ENCODE measurements at regions not wholly inside any gene's neighbourhood (a gene's known extent, or its start where the extent isn't known, plus 50 kb on each side); places are given as distances from the start of the nearest gene placed in this dataset.

GRCh38 chrX:46366381-46367207 is 178.6 kb downstream of the ZNF674 start:
- Histone ChIP-seq H3K36me3 (ENCODE audit: control insufficient read depth, insufficient read depth, low read length) (no peaks in the 10 kb centered on the region), H3K27me3 (ENCODE audit: control insufficient read depth, insufficient read depth, low read length) (no peaks in the 10 kb centered on the region), H3K4me3 (ENCODE audit: low read depth, low read length) (no peak overlapping the region)
- TF ChIP-seq, protein P1, sequence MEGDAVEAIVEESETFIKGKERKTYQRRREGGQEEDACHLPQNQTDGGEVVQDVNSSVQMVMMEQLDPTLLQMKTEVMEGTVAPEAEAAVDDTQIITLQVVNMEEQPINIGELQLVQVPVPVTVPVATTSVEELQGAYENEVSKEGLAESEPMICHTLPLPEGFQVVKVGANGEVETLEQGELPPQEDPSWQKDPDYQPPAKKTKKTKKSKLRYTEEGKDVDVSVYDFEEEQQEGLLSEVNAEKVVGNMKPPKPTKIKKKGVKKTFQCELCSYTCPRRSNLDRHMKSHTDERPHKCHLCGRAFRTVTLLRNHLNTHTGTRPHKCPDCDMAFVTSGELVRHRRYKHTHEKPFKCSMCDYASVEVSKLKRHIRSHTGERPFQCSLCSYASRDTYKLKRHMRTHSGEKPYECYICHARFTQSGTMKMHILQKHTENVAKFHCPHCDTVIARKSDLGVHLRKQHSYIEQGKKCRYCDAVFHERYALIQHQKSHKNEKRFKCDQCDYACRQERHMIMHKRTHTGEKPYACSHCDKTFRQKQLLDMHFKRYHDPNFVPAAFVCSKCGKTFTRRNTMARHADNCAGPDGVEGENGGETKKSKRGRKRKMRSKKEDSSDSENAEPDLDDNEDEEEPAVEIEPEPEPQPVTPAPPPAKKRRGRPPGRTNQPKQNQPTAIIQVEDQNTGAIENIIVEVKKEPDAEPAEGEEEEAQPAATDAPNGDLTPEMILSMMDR (IDR thresholded peaks at IDR 0.05; ENCODE audit: insufficient read depth, low read length, poor library complexity, severe bottlenecking) = no peak
- no peak for DNase-seq (ENCODE audit: low read depth)

DNA sequence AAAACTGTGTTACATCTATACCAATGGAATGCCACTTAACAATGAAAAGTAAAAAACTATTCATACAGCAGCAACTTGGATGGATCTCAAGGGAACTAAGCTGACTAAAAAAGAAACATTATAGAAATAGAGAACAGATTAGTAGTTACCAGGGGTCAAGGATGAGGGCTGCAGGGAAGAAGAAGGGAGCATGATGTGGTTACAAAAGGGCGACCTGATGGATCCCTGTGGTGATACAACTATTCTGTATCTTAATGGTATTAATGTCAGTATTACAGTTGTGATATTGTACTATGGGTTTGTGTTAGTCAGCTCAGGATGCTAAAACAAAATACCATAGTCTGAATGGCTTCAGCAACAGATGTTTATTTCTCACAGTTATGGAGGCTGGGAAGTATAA is 190.7 kb downstream of the ZNF674 start:
- no peak overlapping the region for H3K4me3 ChIP-seq (ENCODE audit: low read depth, low read length)
- no peaks in the 10 kb centered on the region for H3K27me3 ChIP-seq (ENCODE audit: control insufficient read depth, insufficient read depth, low read length)
- TF ChIP-seq, protein P1 (IDR thresholded peaks at IDR 0.05; ENCODE audit: insufficient read depth, low read length, poor library complexity, severe bottlenecking) = no peak
- H3K36me3 ChIP-seq (ENCODE audit: control insufficient read depth, insufficient read depth, low read length) = no peaks in the 10 kb centered on the region
- DNase-seq (ENCODE audit: low read depth) = no peak

DNA sequence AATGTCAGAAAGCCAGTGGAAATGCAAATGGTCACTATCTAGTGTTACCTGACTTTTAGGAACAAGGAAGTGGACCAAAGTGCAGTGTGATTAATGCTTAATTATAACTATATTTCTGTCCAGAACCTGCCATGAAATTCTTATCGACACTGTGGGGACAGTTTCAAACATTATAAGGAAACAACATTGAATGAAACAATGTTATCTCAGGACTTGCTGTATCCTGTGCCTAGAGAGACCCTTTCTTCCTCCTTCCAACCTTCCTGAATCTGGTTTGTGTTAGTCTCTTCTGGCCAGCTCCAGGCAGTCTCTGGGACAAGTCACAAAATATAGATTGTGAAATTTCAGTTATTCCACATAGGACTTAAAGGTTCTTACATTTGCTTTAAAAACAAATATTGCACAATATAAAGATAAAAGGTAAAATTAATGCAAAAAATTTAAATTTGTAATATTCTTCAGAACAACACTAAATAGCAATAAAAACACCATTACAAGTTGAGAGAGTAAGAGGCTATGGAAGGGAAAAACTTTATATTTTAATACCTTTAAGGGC is 203.4 kb downstream of the ZNF674 start:
- DNase-seq (ENCODE audit: low read depth) = no peak
- Histone ChIP-seq H3K4me3 (ENCODE audit: low read depth, low read length) (no peak overlapping the region), H3K36me3 (ENCODE audit: control insufficient read depth, insufficient read depth, low read length) (no peaks in the 10 kb centered on the region), H3K27me3 (ENCODE audit: control insufficient read depth, insufficient read depth, low read length) (no peaks in the 10 kb centered on the region)
- TF ChIP-seq, protein P1 (IDR thresholded peaks at IDR 0.05; ENCODE audit: insufficient read depth, low read length, poor library complexity, severe bottlenecking) = no peak

- no peak overlapping the region for H3K4me3 ChIP-seq (ENCODE audit: low read depth, low read length)
- TF ChIP-seq, protein P1 (IDR thresholded peaks at IDR 0.05; ENCODE audit: insufficient read depth, low read length, poor library complexity, severe bottlenecking) = no peak
- DNase-seq (ENCODE audit: low read depth) = no peak
- no peaks in the 10 kb centered on the region for H3K27me3 ChIP-seq (ENCODE audit: control insufficient read depth, insufficient read depth, low read length)
- H3K36me3 ChIP-seq (ENCODE audit: control insufficient read depth, insufficient read depth, low read length) = no peaks in the 10 kb centered on the region
Observed at GRCh38 chrX:46340696-46341095, 204.5 kb downstream of the ZNF674 start.

GRCh38 chrX:46333550-46333949 is 211.7 kb downstream of the ZNF674 start:
- TF ChIP-seq, protein P1 (IDR thresholded peaks at IDR 0.05; ENCODE audit: insufficient read depth, low read length, poor library complexity, severe bottlenecking) = no peak
- Histone ChIP-seq H3K4me3 (ENCODE audit: low read depth, low read length) (no peak overlapping the region), H3K27me3 (ENCODE audit: control insufficient read depth, insufficient read depth, low read length) (no peaks in the 10 kb centered on the region), H3K36me3 (ENCODE audit: control insufficient read depth, insufficient read depth, low read length) (no peaks in the 10 kb centered on the region)
- DNase-seq (ENCODE audit: low read depth) = no peak

Data from kidney epithelial cell (primary cell).